Kidney (tissue), 13 donors: ENCODE measurements at regions not wholly inside any gene's neighbourhood (a gene's known extent, or its start where the extent isn't known, plus 50 kb on each side); places are given as distances from the start of the nearest gene placed in this dataset.
A peak's percentile ranks its signal among the peaks of the same experiment; 100 is the strongest.

Source experiments
- DNase-seq, 5 donors: peaks; one replicate each; pipeline ENCODE4 v3.0.0-alpha.2; 2013 to 2020
- FAIRE-seq: peaks from 2 replicates; lab custom pipeline; 2012; peaks lifted over from hg19 to GRCh38; lab: Jason Lieb, UNC
- H3K27ac ChIP-seq, 2 donors: one replicate each; pipeline ENCODE4 v1.7.0; 2013; ENCODE audit warnings: low read depth in 2 of 2, low read length in 2 of 2, inconsistent platforms in 1 of 2
- H3K27me3 ChIP-seq: one replicate; pipeline ENCODE4 v1.7.1; 2013; ENCODE audit warnings: low read length, inconsistent platforms; ENCODE audit not compliant: control insufficient read depth, insufficient read depth
- H3K36me3 ChIP-seq, 3 donors: one replicate each; pipeline versions ENCODE4 v1.7.0 to v1.7.1; 2013; ENCODE audit warnings: low read length in 3 of 3, control low read depth in 1 of 3, inconsistent platforms in 1 of 3; ENCODE audit not compliant: insufficient read depth in 3 of 3, control insufficient read depth in 2 of 3
- H3K4me1 ChIP-seq, 3 donors: one replicate each; pipeline versions ENCODE4 v1.7.0 to v1.7.1; 2013; ENCODE audit warnings: low read length in 3 of 3, inconsistent platforms in 1 of 3, low read depth in 1 of 3; ENCODE audit not compliant: control insufficient read depth in 2 of 3, insufficient read depth in 2 of 3
- H3K4me3 ChIP-seq, 3 donors: one replicate each; pipeline versions ENCODE4 v1.7.0 to v1.8.1; 2013; ENCODE audit warnings: low read length in 3 of 3, control low read depth in 1 of 3, inconsistent platforms in 1 of 3
- H3K9ac ChIP-seq, 3 donors: one replicate each; pipeline versions ENCODE4 v1.7.0 to v1.7.1; 2013; ENCODE audit warnings: low read length in 3 of 3, control low read depth in 1 of 3, inconsistent platforms in 1 of 3
- H3K9me3 ChIP-seq, 3 donors: one replicate each; pipeline versions ENCODE4 v1.7.0 to v1.7.1; 2013; ENCODE audit warnings: low read length in 3 of 3, control low read depth in 1 of 3, inconsistent platforms in 1 of 3; ENCODE audit not compliant: control insufficient read depth in 2 of 3, insufficient read depth in 1 of 3
- CTCF ChIP-seq: IDR thresholded peaks from 3 replicates; pipeline ENCODE4 v1.5.1; 2012; ENCODE audit warnings: mild to moderate bottlenecking, moderate library complexity, borderline replicate concordance; ENCODE audit not compliant: insufficient read depth; ENCODE audit errors: extremely low read depth
- intact Hi-C: fragments of 100-400 bp; cut with DNase I; formaldehyde crosslinking; loops from one replicate; pipeline ENCODE4 v1.11.1; 2022
- donor health status: control.
- donor health status: control.
- donor health status: control.
- donor health status: control.
- donor health status: control.
- donor health status: DM: yes; HTN: yes; CAD: no.
- donor health status: Normal renal cell carcinoma (clear cell type).

GRCh38 chr11:44507896-44508445 is 57.5 kb upstream of the CD82 start:
- no peaks in the 10 kb centered on the region for H3K4me1 ChIP-seq
- no peak overlapping the region for H3K27ac ChIP-seq
- intact Hi-C loops, result no loop called here
- H3K36me3 ChIP-seq, result no peaks in the 10 kb centered on the region
- TF ChIP-seq CTCF, result no peak
- FAIRE-seq (no peak), DNase-seq (no peak)
- H3K4me3 ChIP-seq, result no peak overlapping the region
- H3K9ac ChIP-seq, result no peak overlapping the region
- peaks cover 0 to 2% (median 0%) of the 10 kb centered on the region in 3 donors for H3K9me3 ChIP-seq
- H3K27me3 ChIP-seq, result no peaks in the 10 kb centered on the region

- H3K9me3 ChIP-seq, result peaks cover 0 to 2% (median 0%) of the 10 kb centered on the region in 3 donors
- H3K27me3 ChIP-seq, result no peaks in the 10 kb centered on the region
- H3K27ac ChIP-seq, result no peak overlapping the region
- DNase-seq, result peak in 2 of 5 donors; percentile 34 to 48
- H3K4me1 ChIP-seq, result no peaks in the 10 kb centered on the region
- no peak for FAIRE-seq
- no peak overlapping the region for H3K4me3 ChIP-seq
- no peak overlapping the region for H3K9ac ChIP-seq
- TF ChIP-seq CTCF, result no peak
- intact Hi-C loops, result no loop called here
- H3K36me3 ChIP-seq, result no peaks in the 10 kb centered on the region
Observed at GRCh38 chr11:44509296-44509695, 56.2 kb upstream of the CD82 start.

GRCh38 chr11:44510372-44510771 is 55.1 kb upstream of the CD82 start:
- no peak for FAIRE-seq
- no peak overlapping the region for H3K4me3 ChIP-seq

More at GRCh38 chr11:44510372-44510771, 55.1 kb upstream of the CD82 start:
- no peak for TF ChIP-seq CTCF
- DNase-seq, result no peak
- H3K27ac ChIP-seq, result no peak overlapping the region
- no peaks in the 10 kb centered on the region for H3K4me1 ChIP-seq
- H3K9me3 ChIP-seq, result peaks cover 0 to 2% (median 0%) of the 10 kb centered on the region in 3 donors
- intact Hi-C loops, result no loop called here
- no peaks in the 10 kb centered on the region for H3K36me3 ChIP-seq
- no peaks in the 10 kb centered on the region for H3K27me3 ChIP-seq
- H3K9ac ChIP-seq, result no peak overlapping the region
